HT1080 (cell line): ENCODE measurements at regions not wholly inside any gene's neighbourhood (a gene's known extent, or its start where the extent isn't known, plus 50 kb on each side); places are given as distances from the start of the nearest gene placed in this dataset.

Experiments
- DNase-seq: peaks from one replicate; pipeline ENCODE4 v3.0.0-alpha.2; 2015; ENCODE audit warnings: low read depth

GRCh38 chr1:177585302-177586220 lies 384.3 kb downstream of the SEC16B start:
- DNase-seq = no peak

GRCh38 chr1:177573901-177574300 lies 396.0 kb downstream of the SEC16B start:
- DNase-seq = no peak

GRCh38 chr1:177571485-177572076 lies 398.3 kb downstream of the SEC16B start:
- DNase-seq = no peak

- DNase-seq = no peak
Measured at GRCh38 chr1:177571076-177571475, 398.8 kb downstream of the SEC16B start.

GRCh38 chr1:177569476-177569875 lies 398.7 kb downstream of the BRINP2 start:
- peak; percentile 34 for DNase-seq

- no peak for DNase-seq
Measured at GRCh38 chr1:177568622-177569021, 397.9 kb downstream of the BRINP2 start.

- peak; percentile 10 for DNase-seq
Measured at GRCh38 chr1:177567393-177567792, 396.6 kb downstream of the BRINP2 start.

- no peak for DNase-seq
Measured at GRCh38 chr1:177566495-177566894, 395.7 kb downstream of the BRINP2 start.

- no peak for DNase-seq
Measured at GRCh38 chr1:177561436-177561835, 390.7 kb downstream of the BRINP2 start.

GRCh38 chr1:177558372-177558771 lies 387.6 kb downstream of the BRINP2 start:
- no peak for DNase-seq

- no peak for DNase-seq
Measured at GRCh38 chr1:177556163-177556562, 385.4 kb downstream of the BRINP2 start.

GRCh38 chr1:177547200-177547599 lies 376.4 kb downstream of the BRINP2 start:
- DNase-seq = no peak

GRCh38 chr1:177546346-177546745 lies 375.6 kb downstream of the BRINP2 start:
- peak; percentile 37 for DNase-seq

- DNase-seq = no peak
Measured at GRCh38 chr1:177526201-177526600, 355.4 kb downstream of the BRINP2 start.

GRCh38 chr1:177525176-177525575 lies 354.4 kb downstream of the BRINP2 start:
- no peak for DNase-seq

- DNase-seq = peak; percentile 73
Measured at GRCh38 chr1:177517546-177517945, 346.8 kb downstream of the BRINP2 start.

GRCh38 chr1:177514207-177514606 lies 343.4 kb downstream of the BRINP2 start:
- DNase-seq = no peak

GRCh38 chr1:177511036-177511435 lies 340.3 kb downstream of the BRINP2 start:
- peak; percentile 44 for DNase-seq

GRCh38 chr1:177505905-177506590 lies 335.3 kb downstream of the BRINP2 start:
- DNase-seq = peak; percentile 73

GRCh38 chr1:177495878-177496277 lies 325.1 kb downstream of the BRINP2 start:
- DNase-seq = no peak

- no peak for DNase-seq
Measured at GRCh38 chr1:177490786-177491185, 320.0 kb downstream of the BRINP2 start.

GRCh38 chr1:177490036-177490639 lies 319.4 kb downstream of the BRINP2 start:
- DNase-seq = no peak
